ENCODE measurements at regions not wholly inside any gene's neighbourhood (a gene's known extent, or its start where the extent isn't known, plus 50 kb on each side); places are given as distances from the start of the nearest gene placed in this dataset.

DNA sequence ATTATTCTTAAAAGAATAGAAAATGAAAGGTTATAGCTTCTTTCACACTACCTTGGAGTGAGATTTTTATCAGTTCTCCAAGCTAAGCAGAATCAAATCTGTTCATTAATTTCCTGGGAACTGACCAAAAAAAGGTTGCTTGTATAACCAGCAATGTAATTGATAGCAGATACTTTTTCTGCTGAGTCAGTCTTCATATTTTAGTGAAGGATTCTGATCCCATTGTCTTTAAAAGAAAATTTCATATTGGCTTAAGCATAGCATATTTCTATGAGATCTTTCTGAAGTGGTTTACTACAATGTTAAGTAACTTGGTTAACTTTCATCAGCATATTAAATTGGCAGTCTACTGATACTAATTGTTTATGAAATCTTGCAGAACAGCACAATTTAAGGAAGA lies 338.0 kb downstream of the TMX3 start:
- ATAC-seq (ENCODE audit: insufficient read depth, low FRiP score) (no peak), DNase-seq (no peak)
- H3K4me3 ChIP-seq, result no peak overlapping the region
- TF ChIP-seq, protein P1, sequence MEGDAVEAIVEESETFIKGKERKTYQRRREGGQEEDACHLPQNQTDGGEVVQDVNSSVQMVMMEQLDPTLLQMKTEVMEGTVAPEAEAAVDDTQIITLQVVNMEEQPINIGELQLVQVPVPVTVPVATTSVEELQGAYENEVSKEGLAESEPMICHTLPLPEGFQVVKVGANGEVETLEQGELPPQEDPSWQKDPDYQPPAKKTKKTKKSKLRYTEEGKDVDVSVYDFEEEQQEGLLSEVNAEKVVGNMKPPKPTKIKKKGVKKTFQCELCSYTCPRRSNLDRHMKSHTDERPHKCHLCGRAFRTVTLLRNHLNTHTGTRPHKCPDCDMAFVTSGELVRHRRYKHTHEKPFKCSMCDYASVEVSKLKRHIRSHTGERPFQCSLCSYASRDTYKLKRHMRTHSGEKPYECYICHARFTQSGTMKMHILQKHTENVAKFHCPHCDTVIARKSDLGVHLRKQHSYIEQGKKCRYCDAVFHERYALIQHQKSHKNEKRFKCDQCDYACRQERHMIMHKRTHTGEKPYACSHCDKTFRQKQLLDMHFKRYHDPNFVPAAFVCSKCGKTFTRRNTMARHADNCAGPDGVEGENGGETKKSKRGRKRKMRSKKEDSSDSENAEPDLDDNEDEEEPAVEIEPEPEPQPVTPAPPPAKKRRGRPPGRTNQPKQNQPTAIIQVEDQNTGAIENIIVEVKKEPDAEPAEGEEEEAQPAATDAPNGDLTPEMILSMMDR (IDR thresholded peaks at IDR 0.05; ENCODE audit: control extremely low read depth, extremely low read depth), result no peak
- no peak overlapping the region for H3K9ac ChIP-seq (ENCODE audit: insufficient read depth in 1 of 2, low read length in 2 of 2)
- no peaks in the 10 kb centered on the region for H3K9me3 ChIP-seq (ENCODE audit: control insufficient read depth in 4 of 4, insufficient read depth in 3 of 4, low read length in 3 of 4)
- no peaks in the 10 kb centered on the region for H3K4me1 ChIP-seq (ENCODE audit: control insufficient read depth in 5 of 5, insufficient read depth in 5 of 5, low read length in 5 of 5)
- H3K27ac ChIP-seq (ENCODE audit: low read depth in 1 of 2, low read length in 1 of 2), result no peak overlapping the region
- no peaks in the 10 kb centered on the region for H3K27me3 ChIP-seq (ENCODE audit: control insufficient read depth in 3 of 3, insufficient read depth in 3 of 3, low read length in 2 of 3)
- no peaks in the 10 kb centered on the region for H3K36me3 ChIP-seq (ENCODE audit: control insufficient read depth in 4 of 4, insufficient read depth in 4 of 4, low read length in 4 of 4)

DNA sequence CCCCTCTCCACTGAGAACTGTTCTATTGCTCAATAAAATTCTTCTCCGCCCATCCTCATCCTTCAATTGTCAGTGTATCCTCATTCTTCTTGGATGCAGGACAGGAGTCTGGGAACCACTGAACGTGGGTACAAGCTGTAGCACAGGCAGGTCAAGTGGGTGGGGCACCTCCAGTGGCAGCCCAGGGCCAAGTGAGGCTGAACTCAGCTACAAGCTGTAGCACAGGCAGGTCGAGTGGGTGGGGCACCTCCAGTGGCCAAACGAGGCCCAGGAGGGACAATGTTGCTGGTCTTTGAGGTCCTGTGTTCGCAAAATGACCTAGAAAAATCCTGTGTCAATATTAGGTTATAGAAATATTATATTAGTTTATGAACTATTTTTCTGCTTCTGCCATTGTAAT lies 352.0 kb downstream of the TMX3 start:
- ATAC-seq (ENCODE audit: insufficient read depth, low FRiP score) (no peak), DNase-seq (no peak)
- TF ChIP-seq, protein P1 (IDR thresholded peaks at IDR 0.05; ENCODE audit: control extremely low read depth, extremely low read depth), result no peak
- Histone ChIP-seq H3K9me3 (ENCODE audit: control insufficient read depth in 4 of 4, insufficient read depth in 3 of 4, low read length in 3 of 4) (no peaks in the 10 kb centered on the region), H3K4me1 (ENCODE audit: control insufficient read depth in 5 of 5, insufficient read depth in 5 of 5, low read length in 5 of 5) (no peaks in the 10 kb centered on the region), H3K27me3 (ENCODE audit: control insufficient read depth in 3 of 3, insufficient read depth in 3 of 3, low read length in 2 of 3) (no peaks in the 10 kb centered on the region), H3K4me3 (no peak overlapping the region), H3K9ac (ENCODE audit: insufficient read depth in 1 of 2, low read length in 2 of 2) (no peak overlapping the region), H3K27ac (ENCODE audit: low read depth in 1 of 2, low read length in 1 of 2) (no peak overlapping the region), H3K36me3 (ENCODE audit: control insufficient read depth in 4 of 4, insufficient read depth in 4 of 4, low read length in 4 of 4) (no peaks in the 10 kb centered on the region)
- WGBS, 2 donors, result 66 to 71% methylated on average over 5 of the region's 5 CpGs

DNA sequence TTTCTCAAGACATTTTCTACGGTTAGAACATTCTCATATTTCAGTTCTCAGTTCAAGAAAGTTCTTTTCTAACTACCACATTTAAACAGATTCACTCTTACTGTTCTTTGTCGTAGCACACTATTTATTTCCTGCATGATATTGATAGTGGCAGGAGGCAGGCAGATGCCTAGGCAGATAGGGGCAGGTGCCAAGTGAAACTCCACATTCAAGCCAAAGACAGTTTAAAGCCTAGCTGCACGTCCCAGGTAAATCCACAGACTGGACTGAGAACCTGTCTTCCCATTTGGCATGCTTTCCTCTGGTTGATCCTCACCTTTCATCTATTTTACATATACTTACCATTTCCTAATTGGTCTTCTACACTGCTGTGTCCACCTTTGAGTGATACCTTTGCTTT lies 359.3 kb downstream of the TMX3 start:
- Histone ChIP-seq H3K9ac (ENCODE audit: insufficient read depth in 1 of 2, low read length in 2 of 2) (no peak overlapping the region), H3K27ac (ENCODE audit: low read depth in 1 of 2, low read length in 1 of 2) (no peak overlapping the region), H3K4me3 (no peak overlapping the region), H3K9me3 (ENCODE audit: control insufficient read depth in 4 of 4, insufficient read depth in 3 of 4, low read length in 3 of 4) (peaks cover 0 to 6% (median 3%) of the 10 kb centered on the region in 4 donors), H3K27me3 (ENCODE audit: control insufficient read depth in 3 of 3, insufficient read depth in 3 of 3, low read length in 2 of 3) (no peaks in the 10 kb centered on the region), H3K36me3 (ENCODE audit: control insufficient read depth in 4 of 4, insufficient read depth in 4 of 4, low read length in 4 of 4) (no peaks in the 10 kb centered on the region), H3K4me1 (ENCODE audit: control insufficient read depth in 5 of 5, insufficient read depth in 5 of 5, low read length in 5 of 5) (no peaks in the 10 kb centered on the region)
- ATAC-seq (ENCODE audit: insufficient read depth, low FRiP score) (no peak), DNase-seq (no peak)
- TF ChIP-seq, protein P1 (IDR thresholded peaks at IDR 0.05; ENCODE audit: control extremely low read depth, extremely low read depth), result no peak
- WGBS, 2 donors, result 42 to 49% methylated on average over 3 of the region's 3 CpGs

DNA sequence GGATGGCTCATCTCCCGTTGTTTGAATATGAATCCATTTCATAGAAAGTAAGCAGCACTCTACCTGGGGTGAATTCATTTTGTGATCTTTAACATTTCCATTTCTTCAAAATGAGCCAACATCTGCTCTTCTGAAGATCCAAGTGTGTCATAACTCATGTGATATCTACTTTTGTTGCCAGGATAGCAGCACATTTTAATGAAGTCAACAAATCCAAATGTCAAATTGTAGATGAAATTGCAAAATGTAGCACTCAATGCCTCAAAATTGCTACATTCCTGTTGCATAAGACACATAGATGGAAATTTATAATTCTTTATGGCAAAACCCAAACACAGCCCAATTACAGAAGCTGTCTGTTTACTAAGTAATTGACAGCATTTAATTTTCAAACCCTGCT lies 360.7 kb downstream of the TMX3 start:
- 94 to 97% methylated on average over 1 of the region's 1 CpG for WGBS, 2 donors
- H3K27me3 ChIP-seq (ENCODE audit: control insufficient read depth in 3 of 3, insufficient read depth in 3 of 3, low read length in 2 of 3), result no peaks in the 10 kb centered on the region

More for the DNA sequence above, 360.7 kb downstream of the TMX3 start:
- H3K4me1 ChIP-seq (ENCODE audit: control insufficient read depth in 5 of 5, insufficient read depth in 5 of 5, low read length in 5 of 5), result no peaks in the 10 kb centered on the region
- H3K36me3 ChIP-seq (ENCODE audit: control insufficient read depth in 4 of 4, insufficient read depth in 4 of 4, low read length in 4 of 4), result no peaks in the 10 kb centered on the region
- no peak overlapping the region for H3K27ac ChIP-seq (ENCODE audit: low read depth in 1 of 2, low read length in 1 of 2)
- H3K4me3 ChIP-seq, result no peak overlapping the region
- TF ChIP-seq, protein P1 (IDR thresholded peaks at IDR 0.05; ENCODE audit: control extremely low read depth, extremely low read depth), result no peak
- H3K9ac ChIP-seq (ENCODE audit: insufficient read depth in 1 of 2, low read length in 2 of 2), result no peak overlapping the region
- H3K9me3 ChIP-seq (ENCODE audit: control insufficient read depth in 4 of 4, insufficient read depth in 3 of 4, low read length in 3 of 4), result peaks cover 0 to 6% (median 3%) of the 10 kb centered on the region in 4 donors
- DNase-seq, result no peak
- no peak for ATAC-seq (ENCODE audit: insufficient read depth, low FRiP score)

Data from lung (tissue), 11 donors.